Neural cell (in vitro differentiated cells): ENCODE measurements at regions not wholly inside any gene's neighbourhood (a gene's known extent, or its start where the extent isn't known, plus 50 kb on each side); places are given as distances from the start of the nearest gene placed in this dataset.

Source experiments
- H2AFZ ChIP-seq: fragments of 200-600, 300-800 bp; sonication (generic), shearing (Covaris generic); 2 replicates; pipeline ENCODE4 v1.6.0; 2014; ENCODE audit warnings: low read depth, mild to moderate bottlenecking, antibody characterized with exemption, low read length, moderate library complexity
- H3F3A ChIP-seq: fragments of 200-600 bp; shearing (Covaris generic); 2 replicates; pipeline ENCODE4 v1.6.1; 2016; ENCODE audit warnings: mild to moderate bottlenecking, moderate library complexity, mixed read lengths, antibody characterized with exemption, low read length; ENCODE audit not compliant: insufficient read depth, poor library complexity, severe bottlenecking
- H3K27ac ChIP-seq: fragments of 200-600, 300-800 bp; sonication (generic), shearing (Covaris generic); 2 replicates; pipeline ENCODE4 v1.5.1; 2014; ENCODE audit warnings: mild to moderate bottlenecking, low read length, moderate library complexity
- H3K27me3 ChIP-seq: fragments of 300-800, 200-600 bp; sonication (generic), shearing (Covaris generic); 2 replicates; pipeline ENCODE4 v1.6.0; 2014; ENCODE audit warnings: mild to moderate bottlenecking, low read depth, low read length, moderate library complexity; ENCODE audit not compliant: insufficient read depth
- H3K36me3 ChIP-seq: fragments of 300-800, 200-600 bp; sonication (generic), shearing (Covaris generic); 2 replicates; pipeline ENCODE4 v1.5.1; 2014; ENCODE audit warnings: mild to moderate bottlenecking, antibody characterized with exemption, low read length, moderate library complexity; ENCODE audit not compliant: insufficient read depth
- H3K4me2 ChIP-seq: fragments of 300-800, 200-600 bp; sonication (generic), shearing (Covaris generic); 2 replicates; pipeline ENCODE4 v1.6.0; 2014; ENCODE audit warnings: mild to moderate bottlenecking, low read length
- H3K4me3 ChIP-seq: fragments of 300-800, 200-600 bp; sonication (generic), shearing (Covaris generic); 2 replicates; pipeline ENCODE4 v1.5.1; 2014; ENCODE audit warnings: mild to moderate bottlenecking, low read length, moderate library complexity
- H3K79me2 ChIP-seq: fragments of 200-600 bp; shearing (Covaris generic); replicated peaks from 2 replicates; pipeline ENCODE4 v1.6.0; 2014; ENCODE audit warnings: mild to moderate bottlenecking, low read length, moderate library complexity; ENCODE audit not compliant: insufficient read depth
- H3K9ac ChIP-seq: fragments of 300-800, 200-600 bp; sonication (generic), shearing (Covaris generic); 2 replicates; pipeline ENCODE4 v1.6.1; 2016; ENCODE audit warnings: mild to moderate bottlenecking, low read length, mixed read lengths
- H3K9me2 ChIP-seq: fragments of 200-600 bp; shearing (Covaris generic); 2 replicates; pipeline ENCODE4 v1.6.1; 2016; ENCODE audit warnings: mild to moderate bottlenecking, low read length, mixed read lengths; ENCODE audit not compliant: insufficient read depth
- H3K9me3 ChIP-seq: fragments of 200-600, 300-800 bp; sonication (generic), shearing (Covaris generic); 2 replicates; pipeline ENCODE4 v1.6.1; 2016; ENCODE audit warnings: mild to moderate bottlenecking, mixed run types, low read length, moderate library complexity, mixed read lengths
- H4K20me1 ChIP-seq: fragments of 200-600 bp; shearing (Covaris generic); 2 replicates; pipeline ENCODE4 v1.6.1; 2016; ENCODE audit warnings: mild to moderate bottlenecking, mixed run types; ENCODE audit not compliant: insufficient read depth
- CTCF ChIP-seq: fragments of 450-650 bp; IDR thresholded peaks from 2 replicates; pipeline ENCODE4 v1.5.1; 2014; ENCODE audit warnings: antibody characterized with exemption, mild to moderate bottlenecking, moderate library complexity; ENCODE audit not compliant: poor library complexity, severe bottlenecking
- EP300 ChIP-seq: fragments of 450-650 bp; conservative IDR thresholded peaks from 2 replicates; pipeline ENCODE4 v1.6.1; 2014; ENCODE audit warnings: antibody characterized with exemption, mild to moderate bottlenecking, moderate library complexity; ENCODE audit not compliant: poor library complexity, severe bottlenecking
- EZH2 ChIP-seq: fragments of 200-600, 300-800 bp; shearing (Covaris generic), sonication (generic); IDR thresholded peaks from 2 replicates; pipeline ENCODE4 v1.6.1; 2014; ENCODE audit warnings: antibody characterized with exemption, low read length, borderline replicate concordance, mild to moderate bottlenecking; ENCODE audit not compliant: insufficient read depth, poor library complexity, severe bottlenecking
- MXI1 ChIP-seq: fragments of 450-650 bp; conservative IDR thresholded peaks from 2 replicates; pipeline ENCODE4 v1.6.1; 2014; ENCODE audit warnings: antibody characterized with exemption, mild to moderate bottlenecking; ENCODE audit not compliant: poor library complexity, severe bottlenecking
- POLR2AphosphoS5 ChIP-seq: IDR thresholded peaks from 2 replicates; pipeline ENCODE4 v1.6.1; 2012
- RAD21 ChIP-seq: fragments of 450-650 bp; conservative IDR thresholded peaks from 2 replicates; pipeline ENCODE4 v1.6.1; 2014; ENCODE audit warnings: antibody characterized with exemption, mild to moderate bottlenecking, moderate library complexity
- REST ChIP-seq: IDR thresholded peaks from 2 replicates; pipeline ENCODE4 v1.6.1; 2012; ENCODE audit warnings: borderline replicate concordance
- SMC3 ChIP-seq: fragments of 450-650 bp; conservative IDR thresholded peaks from 2 replicates; pipeline ENCODE4 v1.6.1; 2014; ENCODE audit warnings: antibody characterized with exemption, mild to moderate bottlenecking, moderate library complexity; ENCODE audit not compliant: poor library complexity
- TAF1 ChIP-seq: IDR thresholded peaks from 2 replicates; pipeline ENCODE4 v1.6.1; 2012; ENCODE audit warnings: low read depth

DNA sequence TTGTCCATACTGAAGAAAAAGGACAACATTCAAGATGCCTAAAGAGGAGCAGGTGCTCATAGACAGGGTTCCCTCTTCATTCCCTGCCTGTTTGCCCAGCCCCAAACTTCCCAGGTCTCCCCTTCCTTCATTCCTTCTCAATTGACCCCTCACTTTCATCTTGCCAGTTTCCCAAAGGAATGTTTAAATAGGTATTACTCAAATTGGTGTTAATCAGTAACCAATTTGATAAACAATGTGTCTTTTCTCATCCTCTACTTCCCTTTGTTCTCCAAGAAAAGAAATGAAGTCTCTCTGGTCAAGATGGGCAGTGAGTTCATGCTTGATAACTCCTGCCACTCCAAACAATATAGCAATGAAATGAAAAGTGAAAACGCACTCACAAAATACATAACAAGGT, 101.9 kb downstream of the TMPRSS5 start:
- Histone ChIP-seq H3K4me2 (no peak overlapping the region), H3K36me3 (no peaks in the 10 kb centered on the region), H3F3A (no peaks in the 10 kb centered on the region), H3K9ac (no peak overlapping the region), H3K4me3 (no peak overlapping the region), H4K20me1 (no peaks in the 10 kb centered on the region), H3K9me3 (no peaks in the 10 kb centered on the region), H2AFZ (no peak overlapping the region), H3K27me3 (no peaks in the 10 kb centered on the region), H3K79me2 (no peaks in the 10 kb centered on the region), H3K9me2 (no peaks in the 10 kb centered on the region), H3K27ac (no peak overlapping the region)
- no peak for TF ChIP-seq POLR2AphosphoS5
- TF ChIP-seq MXI1: no peak
- TF ChIP-seq REST: no peak
- no peak for TF ChIP-seq CTCF
- no peak for TF ChIP-seq SMC3
- TF ChIP-seq TAF1: no peak
- TF ChIP-seq RAD21: no peak
- TF ChIP-seq EZH2: no peak
- TF ChIP-seq EP300: no peak

- Histone ChIP-seq H3K9me2 (no peaks in the 10 kb centered on the region), H3K9ac (no peak overlapping the region), H3K4me2 (no peak overlapping the region), H3K27ac (no peak overlapping the region), H3K79me2 (no peaks in the 10 kb centered on the region), H3K27me3 (no peaks in the 10 kb centered on the region), H3K36me3 (no peaks in the 10 kb centered on the region), H3K4me3 (no peak overlapping the region), H2AFZ (no peak overlapping the region), H3F3A (no peaks in the 10 kb centered on the region), H4K20me1 (no peaks in the 10 kb centered on the region), H3K9me3 (no peaks in the 10 kb centered on the region)
- TF ChIP-seq MXI1 (no peak), POLR2AphosphoS5 (no peak), EP300 (no peak), CTCF (no peak), EZH2 (no peak), REST (no peak), TAF1 (no peak), RAD21 (no peak), SMC3 (no peak)
Observed at GRCh38 chr11:113603277-113604059, 102.6 kb downstream of the TMPRSS5 start.
